H1 (cell line): ENCODE measurements at regions not wholly inside any gene's neighbourhood (a gene's known extent, or its start where the extent isn't known, plus 50 kb on each side); places are given as distances from the start of the nearest gene placed in this dataset.
A peak's percentile ranks its signal among the peaks of the same experiment; 100 is the strongest.

Experiments used
- CTCF ChIA-PET: fragments of 300-600 bp; sonication (Branson Sonifier 250); formaldehyde crosslinking; loops from one replicate; lab custom pipeline; 2021; ENCODE audit not compliant: partially characterized antibody; lab: Charles Lee
- POLR2A ChIA-PET: fragments of 300-600 bp; sonication (Branson Sonifier 250); formaldehyde crosslinking; loops from one replicate; lab custom pipeline; 2021; ENCODE audit warnings: inconsistent platforms; ENCODE audit not compliant: partially characterized antibody; lab: Charles Lee
- DNase-seq, 2 experiments: peaks; one replicate each; pipeline versions ENCODE4 v3.0.0 to v3.0.0-alpha.2; 2010 to 2022; ENCODE audit warnings: low spot score in 2 of 2, low read depth in 1 of 2, mixed read lengths in 1 of 2
- FAIRE-seq: peaks from 2 replicates; lab custom pipeline; 2011; peaks lifted over from hg19 to GRCh38; lab: Jason Lieb, UNC
- H2AFZ ChIP-seq: 2 replicates; pipeline ENCODE4 v1.8.1; 2012; ENCODE audit warnings: low read length, inconsistent platforms
- H2AK5ac ChIP-seq: 2 replicates; pipeline ENCODE4 v1.6.1; 2013; ENCODE audit warnings: low read depth, low read length
- H2BK120ac ChIP-seq: replicated peaks from 2 replicates; pipeline ENCODE3; 2013; ENCODE audit warnings: low read depth, low read length, inconsistent platforms
- H2BK12ac ChIP-seq: 2 replicates; pipeline ENCODE4 v1.6.1; 2013; ENCODE audit warnings: low read depth, low read length
- H2BK15ac ChIP-seq: 2 replicates; pipeline ENCODE4 v1.6.1; 2013; ENCODE audit warnings: low read length
- H2BK20ac ChIP-seq: 2 replicates; pipeline ENCODE4 v1.6.1; 2013; ENCODE audit warnings: low read length
- H2BK5ac ChIP-seq: 2 replicates; pipeline ENCODE4 v1.6.1; 2013; ENCODE audit warnings: low read depth, low read length
- H3K14ac ChIP-seq: 2 replicates; pipeline ENCODE4 v1.6.1; 2013; ENCODE audit warnings: inconsistent platforms; ENCODE audit not compliant: insufficient read length
- H3K18ac ChIP-seq: 2 replicates; pipeline ENCODE4 v1.6.1; 2013; ENCODE audit warnings: low read length; ENCODE audit errors: extremely low read depth
- H3K23ac ChIP-seq: 2 replicates; pipeline ENCODE4 v1.6.1; 2013; ENCODE audit warnings: inconsistent platforms; ENCODE audit not compliant: insufficient read length
- H3K23me2 ChIP-seq: 2 replicates; pipeline ENCODE4 v1.6.1; 2013; ENCODE audit warnings: low read depth, low read length
- H3K27ac ChIP-seq: 2 replicates; pipeline ENCODE4 v1.6.1; 2011; ENCODE audit warnings: low read depth, low read length, inconsistent platforms
- H3K27me3 ChIP-seq, 4 experiments: replicated peaks in 1 of 4; 1 replicate in 1 of 4; 2 replicates in 3 of 4; pipeline versions ENCODE4 v1.6.1 to v1.8.1; 2011 to 2013; ENCODE audit warnings: low read length in 3 of 4, mild to moderate bottlenecking in 3 of 4, inconsistent platforms in 2 of 4, mixed read lengths in 2 of 4, moderate library complexity in 1 of 4; ENCODE audit not compliant: control insufficient read depth in 3 of 4, insufficient read depth in 3 of 4; ENCODE audit errors: extremely low read depth in 1 of 4
- H3K36me3 ChIP-seq, 4 experiments: 2 replicates each; pipeline versions ENCODE4 v1.6.1 to v1.8.1; 2011 to 2013; ENCODE audit warnings: mild to moderate bottlenecking in 4 of 4, low read length in 3 of 4, moderate library complexity in 2 of 4, control low read depth in 1 of 4, inconsistent platforms in 1 of 4; ENCODE audit not compliant: insufficient read depth in 4 of 4, control insufficient read depth in 2 of 4
- H3K4ac ChIP-seq: replicated peaks from 2 replicates; pipeline ENCODE3; 2013; ENCODE audit warnings: low read length, low read depth, mixed read lengths, inconsistent platforms; ENCODE audit not compliant: insufficient read length
- H3K4me1 ChIP-seq, 4 experiments: replicated peaks in 1 of 4; 1 replicate in 1 of 4; 2 replicates in 3 of 4; pipeline versions ENCODE4 v1.6.1 to v1.8.1; 2011 to 2013; ENCODE audit warnings: low read length in 3 of 4, inconsistent platforms in 2 of 4, mixed read lengths in 1 of 4; ENCODE audit not compliant: insufficient read depth in 4 of 4, control insufficient read depth in 3 of 4
- H3K4me2 ChIP-seq, 2 experiments: 2 replicates each; pipeline versions ENCODE4 v1.6.1 to v1.8.1; 2011 to 2013; ENCODE audit warnings: low read depth in 2 of 2, low read length in 2 of 2, control low read depth in 1 of 2, inconsistent platforms in 1 of 2, mild to moderate bottlenecking in 1 of 2; ENCODE audit not compliant: insufficient read depth in 1 of 2
- H3K4me3 ChIP-seq, 4 experiments: fragments of 200-600, 300-600 bp in 1 of 4; sonication (generic), shearing (Covaris generic), sonication (Bioruptor Twin) in 1 of 4; 2 replicates each; pipeline versions ENCODE4 v1.5.1 to v1.8.1; 2011 to 2016; ENCODE audit warnings: low read length in 4 of 4, low read depth in 3 of 4, control low read depth in 2 of 4, inconsistent platforms in 2 of 4, mild to moderate bottlenecking in 2 of 4, mixed read lengths in 1 of 4, moderate library complexity in 1 of 4; ENCODE audit not compliant: insufficient read depth in 2 of 4; ENCODE audit errors: extremely low read depth in 1 of 4
- H3K56ac ChIP-seq: replicated peaks from 2 replicates; pipeline ENCODE3; 2013; ENCODE audit warnings: low read depth, mild to moderate bottlenecking, mixed read lengths, low read length, inconsistent platforms; ENCODE audit not compliant: insufficient read length
- H3K79me1 ChIP-seq: 2 replicates; pipeline ENCODE4 v1.6.1; 2013; ENCODE audit warnings: low read depth, low read length, control low read depth
- H3K79me2 ChIP-seq, 2 experiments: 2 replicates each; pipeline versions ENCODE4 v1.6.1 to v1.8.1; 2012 to 2013; ENCODE audit warnings: low read length in 2 of 2, mild to moderate bottlenecking in 2 of 2, inconsistent platforms in 1 of 2; ENCODE audit not compliant: insufficient read depth in 2 of 2, control insufficient read depth in 1 of 2
- H3K9ac ChIP-seq, 4 experiments: replicated peaks in 1 of 4; 1 replicate in 1 of 4; 2 replicates in 3 of 4; pipeline versions ENCODE4 v1.6.1 to v1.8.1; 2011 to 2013; ENCODE audit warnings: low read depth in 3 of 4, low read length in 3 of 4, control low read depth in 2 of 4, mild to moderate bottlenecking in 2 of 4, moderate library complexity in 2 of 4, inconsistent platforms in 1 of 4; ENCODE audit errors: extremely low read depth in 1 of 4
- H3K9me3 ChIP-seq, 2 experiments: 2 replicates each; pipeline versions ENCODE4 v1.6.1 to v1.8.1; 2012 to 2013; ENCODE audit warnings: mild to moderate bottlenecking in 2 of 2, moderate library complexity in 2 of 2, control low read depth in 1 of 2, inconsistent platforms in 1 of 2, low read depth in 1 of 2, low read length in 1 of 2, mixed read lengths in 1 of 2; ENCODE audit not compliant: insufficient read depth in 2 of 2
- H4K20me1 ChIP-seq, 2 experiments: replicated peaks in 1 of 2; 2 replicates each; pipeline versions ENCODE3 to v1.8.1; 2011 to 2013; ENCODE audit warnings: inconsistent platforms in 2 of 2, low read length in 2 of 2, mild to moderate bottlenecking in 1 of 2; ENCODE audit not compliant: insufficient read depth in 2 of 2, control insufficient read depth in 1 of 2
- H4K5ac ChIP-seq: 2 replicates; pipeline ENCODE4 v1.6.1; 2013; ENCODE audit warnings: low read length, low read depth, mixed read lengths, inconsistent platforms; ENCODE audit not compliant: insufficient read length
- H4K8ac ChIP-seq: 2 replicates; pipeline ENCODE4 v1.8.0; 2013; ENCODE audit warnings: mild to moderate bottlenecking, moderate library complexity, low read length, inconsistent platforms; ENCODE audit not compliant: insufficient read depth; ENCODE audit errors: extremely low read depth
- H4K91ac ChIP-seq: replicated peaks from 2 replicates; pipeline ENCODE3; 2013; ENCODE audit warnings: low read length, mixed read lengths, inconsistent platforms; ENCODE audit not compliant: insufficient read length
- BRCA1 ChIP-seq: IDR thresholded peaks from 2 replicates; pipeline ENCODE4 v1.6.1; 2012; ENCODE audit warnings: low read depth, low read length, improper control_type of control experiment
- CBX8 ChIP-seq: fragments of 300-800, 300-1000 bp; sonication (generic); IDR thresholded peaks from 2 replicates; pipeline ENCODE4 v1.7.1; 2016; ENCODE audit warnings: low read depth, low read length, borderline replicate concordance
- CEBPB ChIP-seq: IDR thresholded peaks from 2 replicates; pipeline ENCODE4 v1.6.1; 2012; ENCODE audit warnings: low read depth, low read length
- CHD2 ChIP-seq: IDR thresholded peaks from 2 replicates; pipeline ENCODE4 v1.6.1; 2012; ENCODE audit warnings: low read length, improper control_type of control experiment
- EGR1 ChIP-seq: IDR thresholded peaks from 2 replicates; pipeline ENCODE4 v1.6.1; 2011; ENCODE audit warnings: low read depth, low read length, borderline replicate concordance
- EZH2 ChIP-seq: fragments of 200-600 bp; sonication (generic); IDR thresholded peaks from 2 replicates; pipeline ENCODE4 v1.7.1; 2012; ENCODE audit warnings: low read depth, mild to moderate bottlenecking, moderate library complexity, low read length, inconsistent platforms; ENCODE audit not compliant: severe bottlenecking
- FOSL1 ChIP-seq: IDR thresholded peaks from 2 replicates; pipeline ENCODE4 v1.6.1; 2011; ENCODE audit warnings: mild to moderate bottlenecking, low read depth, low read length, moderate library complexity; ENCODE audit not compliant: insufficient read depth
- JUND ChIP-seq: IDR thresholded peaks from 2 replicates; pipeline ENCODE4 v1.6.1; 2011; ENCODE audit warnings: mild to moderate bottlenecking, improper control_type of control experiment, low read length
- NRF1 ChIP-seq: IDR thresholded peaks from 2 replicates; pipeline ENCODE4 v1.6.1; 2011; ENCODE audit warnings: mild to moderate bottlenecking, low read depth, low read length, improper control_type of control experiment
- PHF8 ChIP-seq: fragments of 200-600 bp; sonication (generic); conservative IDR thresholded peaks from 2 replicates; pipeline ENCODE4 v1.7.1; 2012; ENCODE audit warnings: low read depth, mild to moderate bottlenecking, inconsistent platforms, low read length, moderate library complexity
- POLR2AphosphoS5 ChIP-seq: IDR thresholded peaks from 2 replicates; pipeline ENCODE4 v1.6.1; 2011; ENCODE audit warnings: low read depth, low read length
- POU5F1 ChIP-seq: IDR thresholded peaks from 2 replicates; pipeline ENCODE4 v1.6.1; 2011; ENCODE audit warnings: low read depth, mild to moderate bottlenecking, low read length, moderate library complexity
- SP1 ChIP-seq: IDR thresholded peaks from 2 replicates; pipeline ENCODE4 v1.6.1; 2011; ENCODE audit warnings: low read depth, low read length
- SP4 ChIP-seq: IDR thresholded peaks from 2 replicates; pipeline ENCODE4 v1.6.1; 2012; ENCODE audit warnings: low read length, inconsistent platforms
- SUZ12 ChIP-seq: fragments of 200-600 bp; sonication (generic); IDR thresholded peaks from 2 replicates; pipeline ENCODE4 v1.6.1; 2012; ENCODE audit warnings: mild to moderate bottlenecking, inconsistent platforms, low read length, moderate library complexity, mixed read lengths
- TCF12 ChIP-seq: IDR thresholded peaks from 2 replicates; pipeline ENCODE4 v1.6.1; 2011; ENCODE audit warnings: low read depth, mild to moderate bottlenecking, low read length
- WGBS, 2 experiments: shearing (Covaris generic) in 1 of 2; methylation state at CpG; one replicate each; pipeline versions ENCODE4 v1.1.6 to v1.1.7; 2013 to 2015; ENCODE audit warnings: low lambda C conversion rate in 2 of 2, mixed read lengths in 2 of 2, inconsistent platforms in 1 of 2, low coverage in 1 of 2, missing lambda C conversion rate in 1 of 2; ENCODE audit not compliant: insufficient replicate concordance in 2 of 2, insufficient coverage in 1 of 2, insufficient read length in 1 of 2; ENCODE audit errors: extremely low coverage in 1 of 2, missing lambda C conversion rate in 1 of 2; 5-methylcytosine and 5-hydroxymethylcytosine counted together

- Histone ChIP-seq H3K4me2 (no peak overlapping the region), H3K27ac (no peak overlapping the region), H3K14ac (no peak overlapping the region), H2BK15ac (no peak overlapping the region), H3K36me3 (no peaks in the 10 kb centered on the region), H4K8ac (0 out of 2 replicates have a peak overlapping the region, but pooled peaks have one; percentile 51), H3K18ac (no peak overlapping the region), H3K9me3 (peaks cover 0 to 7% of the 10 kb centered on the region in 2 experiments; a peak in 1 of 4 replicates), H2BK20ac (no peak overlapping the region), H3K56ac (no peak overlapping the region), H3K27me3 (no peaks in the 10 kb centered on the region; a peak in 1 of 7 replicates), H2BK5ac (no peak overlapping the region), H3K4me1 (peaks cover 0 to 2% (median 0%) of the 10 kb centered on the region in 4 experiments; a peak in 3 of 7 replicates), H4K5ac (no peak overlapping the region), H3K79me1 (no peaks in the 10 kb centered on the region), H4K91ac (no peak overlapping the region), H3K23me2 (no peaks in the 10 kb centered on the region), H3K4ac (no peak overlapping the region), H3K4me3 (no peak overlapping the region), H2BK120ac (no peak overlapping the region), H2AK5ac (no peak overlapping the region), H2BK12ac (no peak overlapping the region), H2AFZ (no peak overlapping the region), H4K20me1 (no peaks in the 10 kb centered on the region), H3K79me2 (no peaks in the 10 kb centered on the region), H3K23ac (no peak overlapping the region), H3K9ac (no peak overlapping the region)
- WGBS, 2 experiments, result 96% methylated on average over 19 of the region's 29 CpGs; no CpG with 5 or more reads in 1 of the 2 experiments
- CTCF ChIA-PET, result no interaction called here
- FAIRE-seq (no peak), DNase-seq (no peak)
- POLR2A ChIA-PET, result no interaction called here
- no peak for TF ChIP-seq FOSL1
- TF ChIP-seq POU5F1, result no peak
- TF ChIP-seq SP4, result no peak
- TF ChIP-seq CEBPB, result no peak
- TF ChIP-seq TCF12, result no peak
- no peak for TF ChIP-seq EGR1
- no peak for TF ChIP-seq POLR2AphosphoS5
- TF ChIP-seq CBX8, result no peak
- no peak for TF ChIP-seq SUZ12
- TF ChIP-seq BRCA1, result no peak
- TF ChIP-seq EZH2, result no peak
- no peak for TF ChIP-seq SP1
- no peak for TF ChIP-seq CHD2
- no peak for TF ChIP-seq JUND
- no peak for TF ChIP-seq PHF8
- no peak for TF ChIP-seq NRF1
These were observed 1506.8 kb upstream of the WWC1 start for GRCh38 chr5:166784545-166785078.
